GM12874 (cell line): ENCODE measurements at regions not wholly inside any gene's neighbourhood (a gene's known extent, or its start where the extent isn't known, plus 50 kb on each side); places are given as distances from the start of the nearest gene placed in this dataset.

Experiments used
- CTCF ChIP-seq: IDR thresholded peaks from 2 replicates; pipeline ENCODE4 v1.5.1; 2011; ENCODE audit warnings: low read depth, mild to moderate bottlenecking, control low read depth, low read length, moderate library complexity; ENCODE audit not compliant: insufficient read depth

- TF ChIP-seq CTCF, result no peak
These were observed 489.4 kb downstream of the SUCLA2 start for GRCh38 chr13:47511647-47512046.

GRCh38 chr13:47508527-47509228 is 492.4 kb downstream of the SUCLA2 start:
- TF ChIP-seq CTCF, result no peak

GRCh38 chr13:47503475-47503874 is 497.6 kb downstream of the SUCLA2 start:
- TF ChIP-seq CTCF, result no peak

GRCh38 chr13:47502166-47502565 is 498.9 kb downstream of the SUCLA2 start:
- TF ChIP-seq CTCF, result no peak

GRCh38 chr13:47499358-47500150 is 501.5 kb downstream of the SUCLA2 start:
- no peak for TF ChIP-seq CTCF

GRCh38 chr13:47484548-47484947 is 516.5 kb downstream of the SUCLA2 start:
- no peak for TF ChIP-seq CTCF

- no peak for TF ChIP-seq CTCF
These were observed 519.5 kb downstream of the SUCLA2 start for GRCh38 chr13:47481536-47481935.
